A673 (cell line): ENCODE measurements at regions not wholly inside any gene's neighbourhood (a gene's known extent, or its start where the extent isn't known, plus 50 kb on each side); places are given as distances from the start of the nearest gene placed in this dataset.

ENCODE experiments used
- CTCF ChIP-seq: fragments of 300-800, 200-600 bp; sonication (generic); conservative IDR thresholded peaks from 2 replicates; pipeline ENCODE4 v1.5.1; 2017; ENCODE audit warnings: low read depth, mild to moderate bottlenecking, antibody characterized with exemption, low read length, moderate library complexity, mixed read lengths
- EZH2 ChIP-seq: fragments of 200-600 bp; sonication (generic); IDR thresholded peaks from 2 replicates; pipeline ENCODE4 v1.6.1; 2017; ENCODE audit warnings: borderline replicate concordance, low read depth, mild to moderate bottlenecking, mixed read lengths, antibody characterized with exemption, low read length; ENCODE audit not compliant: poor library complexity, severe bottlenecking

DNA sequence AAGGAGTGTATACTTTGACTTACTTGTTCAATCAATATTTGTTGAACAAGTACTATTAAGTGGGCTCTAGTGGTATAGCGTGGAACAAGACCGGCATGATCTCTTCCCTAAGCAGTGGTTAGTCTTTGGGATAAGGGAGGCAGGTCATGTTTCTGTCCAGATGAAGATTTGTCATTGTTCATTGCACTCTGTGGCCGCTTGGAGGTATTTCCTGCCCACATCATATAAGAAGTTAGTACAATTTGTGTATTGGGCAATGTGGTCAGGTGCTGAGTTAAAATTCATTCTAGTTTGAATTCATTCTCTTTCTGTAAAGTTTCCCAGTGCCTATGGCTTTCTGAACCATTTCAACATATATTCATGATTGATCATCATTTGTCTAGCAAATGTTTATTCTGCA is 101.1 kb upstream of the SHISA3 start:
- no peak for TF ChIP-seq EZH2
- no peak for TF ChIP-seq CTCF
